Heart left ventricle (tissue), 13 donors: ENCODE measurements at regions not wholly inside any gene's neighbourhood (a gene's known extent, or its start where the extent isn't known, plus 50 kb on each side); places are given as distances from the start of the nearest gene placed in this dataset.

Experiments
- CTCF ChIP-seq, 12 donors: fragments of 200-600 bp; sonication (generic) in 4 of 12; IDR thresholded peaks; one replicate each; pipeline versions ENCODE4 v1.5.0 to v1.8.0; 2018 to 2022; ENCODE audit warnings: antibody characterized with exemption in 12 of 12, mild to moderate bottlenecking in 5 of 12
- POLR2A ChIP-seq, 2 donors: fragments of 450-650 bp; IDR thresholded peaks; one replicate each; pipeline ENCODE4 v1.6.1; 2017; ENCODE audit warnings: antibody characterized with exemption in 2 of 2, mild to moderate bottlenecking in 2 of 2, moderate library complexity in 2 of 2
- donor health status: ischemic (EF 13 %, LVEDD 7.1; RV severe dilation, severe dysfunction).
- donor health status: DM: no; HTN: yes; CAD: no.
- donor health status: DM: no; HTN: no; CAD: no.
- donor health status: ischemic (EF 25% LVEDD 6.9; RV normal size, moderate dysfunction).
- donor health status: ischemic (EF 25% LVEDD 5.7; RV mildly dilated, moderate dysfunction).
- donor health status: ischemic (EF 35%, LVEDD 5.7; RV mildly dilated, moderate dysfunction).
- donor health status: nonischemic (EF 11% LVEDD 7.7; RV severe dilation, severe dysfunction).
- donor health status: DM: yes; HTN: yes; CAD: no.
- donor health status: PGD.
- donor health status: ischemic (EF 29% LVEDD 5.4; RV normal size, mild dysfunction).
- donor health status: nonischemic (EF 23%, LVEDD 6.1; RV moderate dilation, normal function).

- TF ChIP-seq CTCF (IDR thresholded peaks at IDR 0.05), result no peak
- no peak for TF ChIP-seq POLR2A (IDR thresholded peaks at IDR 0.05)
Measured at GRCh38 chr2:3110994-3111666, 266.5 kb downstream of the EIPR1 start.
